CD8-positive, alpha-beta memory T cell (primary cell): ENCODE measurements at regions not wholly inside any gene's neighbourhood (a gene's known extent, or its start where the extent isn't known, plus 50 kb on each side); places are given as distances from the start of the nearest gene placed in this dataset.
A peak's percentile ranks its signal among the peaks of the same experiment; 100 is the strongest.

Source experiments
- CTCF ChIA-PET: fragments of 350-600 bp; sonication (Branson Sonifier 250); formaldehyde crosslinking; loops from one replicate; lab custom pipeline; 2021; ENCODE audit warnings: antibody characterized with exemption; lab: Charles Lee
- POLR2A ChIA-PET: fragments of 350-600 bp; sonication (Branson Sonifier 250); formaldehyde crosslinking; loops from one replicate; lab custom pipeline; 2021; ENCODE audit warnings: antibody characterized with exemption; lab: Charles Lee
- DNase-seq, 5 donors: peaks; one replicate each; pipeline versions ENCODE4 v3.0.0 to v3.0.0-alpha.2; 2020 to 2022; ENCODE audit warnings: mixed read lengths in 1 of 5
- H3K27ac ChIP-seq: one replicate; pipeline ENCODE4 v1.7.0; 2013; ENCODE audit warnings: low read depth, mild to moderate bottlenecking, low read length, moderate library complexity
- H3K27me3 ChIP-seq: 2 replicates; pipeline ENCODE4 v1.7.0; 2013; ENCODE audit warnings: low read length, mild to moderate bottlenecking; ENCODE audit not compliant: insufficient read depth, poor library complexity, severe bottlenecking
- H3K36me3 ChIP-seq: 2 replicates; pipeline ENCODE4 v1.7.0; 2013; ENCODE audit warnings: mild to moderate bottlenecking, low read length, moderate library complexity; ENCODE audit not compliant: insufficient read depth
- H3K4me1 ChIP-seq: 2 replicates; pipeline ENCODE4 v1.7.0; 2013; ENCODE audit warnings: mild to moderate bottlenecking, low read length, moderate library complexity; ENCODE audit not compliant: insufficient read depth
- H3K4me3 ChIP-seq: 2 replicates; pipeline ENCODE4 v1.7.0; 2013; ENCODE audit warnings: mild to moderate bottlenecking, low read length
- H3K9me3 ChIP-seq: 2 replicates; pipeline ENCODE4 v1.7.0; 2013; ENCODE audit warnings: mild to moderate bottlenecking, low read length
- H3K27ac Mint-ChIP-seq, 8 donors: one replicate each; pipeline ENCODE4 v1.8.0; 2020 to 2021; ENCODE audit warnings: mixed read lengths in 8 of 8, mild to moderate bottlenecking in 6 of 8, inconsistent platforms in 3 of 8, moderate library complexity in 3 of 8
- H3K27me3 Mint-ChIP-seq, 2 donors: one replicate each; pipeline ENCODE4 v1.8.0; 2020 to 2021; ENCODE audit warnings: mixed read lengths in 2 of 2, mild to moderate bottlenecking in 1 of 2, moderate library complexity in 1 of 2
- H3K36me3 Mint-ChIP-seq, 3 donors: one replicate each; pipeline ENCODE4 v1.8.0; 2020 to 2021; ENCODE audit warnings: mixed read lengths in 3 of 3, inconsistent platforms in 1 of 3, mild to moderate bottlenecking in 1 of 3
- H3K4me1 Mint-ChIP-seq, 3 donors: one replicate each; pipeline ENCODE4 v1.8.0; 2020 to 2021; ENCODE audit warnings: mixed read lengths in 3 of 3, inconsistent platforms in 1 of 3, mild to moderate bottlenecking in 1 of 3
- H3K4me3 Mint-ChIP-seq, 7 donors: one replicate each; pipeline ENCODE4 v1.8.0; 2020 to 2021; ENCODE audit warnings: mixed read lengths in 7 of 7, mild to moderate bottlenecking in 6 of 7, moderate library complexity in 4 of 7, inconsistent platforms in 2 of 7
- H3K9me3 Mint-ChIP-seq, 5 donors: one replicate each; pipeline ENCODE4 v1.8.0; 2020 to 2022; ENCODE audit warnings: mixed read lengths in 5 of 5, mild to moderate bottlenecking in 3 of 5, moderate library complexity in 2 of 5, inconsistent platforms in 1 of 5

DNA sequence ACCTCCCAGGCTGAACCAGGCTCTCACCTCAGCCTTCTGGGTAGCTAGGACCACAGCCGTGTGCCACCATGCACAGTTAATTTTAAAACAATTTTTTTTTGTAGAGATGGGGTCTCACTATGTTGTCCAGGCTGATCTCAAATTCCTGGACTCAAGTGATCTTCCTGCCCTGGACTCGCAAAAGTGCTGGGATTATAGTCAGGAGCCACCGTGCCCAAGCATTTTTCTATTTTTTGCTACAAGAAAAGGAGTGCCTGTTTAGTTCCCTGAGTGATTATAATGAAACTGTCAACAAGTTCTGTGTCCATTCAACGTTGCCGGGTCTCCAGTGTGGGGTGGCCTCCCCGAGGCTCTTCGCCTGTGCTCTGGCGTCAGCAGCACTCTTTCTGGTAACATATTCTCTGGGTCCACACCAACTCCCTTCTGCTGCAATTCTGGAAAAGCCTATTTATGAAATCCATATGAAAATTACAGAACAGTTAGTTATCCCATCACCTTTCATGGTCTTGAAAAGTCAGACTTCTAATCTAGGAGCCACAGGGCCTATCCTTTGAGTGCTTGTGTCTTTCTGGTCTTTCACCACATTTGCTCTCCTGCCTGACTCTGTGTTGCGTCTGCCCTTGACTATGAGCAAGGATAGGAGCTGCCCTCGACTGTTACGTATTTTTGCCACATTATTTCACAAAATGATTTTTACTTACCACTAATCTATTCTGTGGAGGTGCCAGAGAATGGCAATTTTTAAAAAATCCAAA is 172.7 kb downstream of the SOCS6 start:
- H3K36me3 Mint-ChIP-seq, result no peaks in the 10 kb centered on the region
- peaks cover 0 to 1% (median 0%) of the 10 kb centered on the region in 5 donors for H3K9me3 Mint-ChIP-seq
- H3K4me3 ChIP-seq, result no peak overlapping the region
- H3K36me3 ChIP-seq, result no peaks in the 10 kb centered on the region
- peaks cover 27 to 41% of the 10 kb centered on the region in 2 donors for H3K27me3 Mint-ChIP-seq
- H3K27me3 ChIP-seq, result no peaks in the 10 kb centered on the region
- no peak overlapping the region for H3K27ac ChIP-seq
- peak overlapping the region in 1 of 7 donors; percentile 11 for H3K4me3 Mint-ChIP-seq
- H3K9me3 ChIP-seq, result no peaks in the 10 kb centered on the region
- CTCF ChIA-PET, result no interaction called here
- peaks cover 3 to 9% (median 7%) of the 10 kb centered on the region in 3 donors for H3K4me1 Mint-ChIP-seq
- DNase-seq, result no peak
- H3K4me1 ChIP-seq, result no peaks in the 10 kb centered on the region
- peak overlapping the region in 1 of 8 donors; percentile 20 for H3K27ac Mint-ChIP-seq
- POLR2A ChIA-PET, result no interaction called here

DNA sequence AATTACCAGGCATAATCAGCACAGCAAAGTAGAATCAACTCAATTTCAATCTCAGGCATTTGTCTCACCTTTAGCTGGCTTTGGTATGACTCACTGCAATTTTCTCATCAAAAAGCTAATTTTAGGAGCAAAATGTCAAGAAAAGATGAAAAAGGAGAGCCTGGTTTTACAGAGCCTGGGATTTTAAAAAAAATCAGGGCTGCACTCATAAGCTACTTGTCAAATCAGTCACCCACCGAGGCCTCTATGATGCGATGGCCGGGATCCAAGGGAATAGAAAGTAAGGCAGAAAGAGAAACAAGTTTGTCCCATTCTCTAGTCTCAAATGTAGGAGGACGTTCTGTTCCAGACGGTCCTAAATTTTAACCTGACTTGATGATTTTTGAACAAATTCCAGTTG is 170.9 kb downstream of the SOCS6 start:
- CTCF ChIA-PET, result no interaction called here

DNA sequence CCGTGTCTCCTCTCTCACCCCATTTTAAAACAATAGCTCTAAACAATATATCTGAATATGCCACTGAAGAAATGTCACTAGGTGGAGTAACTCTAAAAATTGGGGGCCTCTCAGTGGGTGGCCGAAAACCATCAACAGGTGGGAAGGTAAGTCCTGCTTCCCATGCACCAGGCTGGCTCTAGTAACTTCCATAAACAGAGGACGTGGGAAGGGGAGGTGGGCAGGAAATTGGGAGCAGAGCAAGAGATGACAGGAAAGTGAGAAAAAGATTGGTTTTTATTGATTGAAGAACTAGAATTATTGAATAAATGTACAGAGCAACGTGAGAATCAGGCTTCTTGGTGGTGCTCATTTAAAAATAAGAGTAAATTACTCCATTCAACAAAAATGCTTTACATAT is 170.4 kb downstream of the SOCS6 start:
- no peaks in the 10 kb centered on the region for H3K27me3 ChIP-seq
- no peaks in the 10 kb centered on the region for H3K36me3 ChIP-seq
- no peak overlapping the region for H3K4me3 ChIP-seq
- no peaks in the 10 kb centered on the region for H3K9me3 ChIP-seq
- no peak overlapping the region for H3K27ac Mint-ChIP-seq
- no peaks in the 10 kb centered on the region for H3K36me3 Mint-ChIP-seq
- H3K4me1 ChIP-seq, result no peaks in the 10 kb centered on the region
- H3K4me1 Mint-ChIP-seq, result peaks cover 0 to 3% (median 1%) of the 10 kb centered on the region in 3 donors
- H3K9me3 Mint-ChIP-seq, result no peaks in the 10 kb centered on the region
- H3K27me3 Mint-ChIP-seq, result peaks cover 27 to 38% of the 10 kb centered on the region in 2 donors
- CTCF ChIA-PET, result no interaction called here
- no peak overlapping the region for H3K4me3 Mint-ChIP-seq
- POLR2A ChIA-PET, result no interaction called here
- H3K27ac ChIP-seq, result no peak overlapping the region
- DNase-seq, result no peak

More for the DNA sequence above, 170.9 kb downstream of the SOCS6 start:
- Histone ChIP-seq H3K36me3 (no peaks in the 10 kb centered on the region), H3K27ac (no peak overlapping the region), H3K4me3 (no peak overlapping the region), H3K4me1 (no peaks in the 10 kb centered on the region), H3K27me3 (no peaks in the 10 kb centered on the region), H3K9me3 (no peaks in the 10 kb centered on the region)
- POLR2A ChIA-PET, result no interaction called here
- Mint-ChIP-seq H3K36me3 (no peaks in the 10 kb centered on the region), H3K4me3 (no peak overlapping the region), H3K27ac (no peak overlapping the region), H3K9me3 (no peaks in the 10 kb centered on the region), H3K4me1 (peaks cover 2 to 8% (median 6%) of the 10 kb centered on the region in 3 donors), H3K27me3 (peaks cover 27 to 40% of the 10 kb centered on the region in 2 donors)
- DNase-seq, result no peak

DNA sequence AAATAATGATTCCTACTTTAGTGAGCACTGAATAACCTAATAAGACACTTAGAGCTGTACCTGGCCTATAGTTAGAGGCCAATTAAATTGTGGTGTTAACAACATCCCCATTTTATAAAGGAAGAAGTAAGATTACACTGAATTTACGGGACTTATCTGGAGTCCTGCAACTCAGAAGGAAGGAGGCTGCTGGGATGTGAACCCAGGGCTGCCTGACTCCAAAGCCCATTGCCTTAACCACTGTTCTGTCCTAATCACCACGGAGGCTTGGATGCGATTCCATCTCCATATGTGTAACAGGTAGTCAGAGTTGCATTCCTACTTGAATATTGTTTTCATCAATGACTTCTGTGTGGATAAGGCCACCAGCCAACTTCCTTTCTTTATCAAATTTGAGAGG is 168.9 kb downstream of the SOCS6 start:
- CTCF ChIA-PET, result no interaction called here
- Histone ChIP-seq H3K9me3 (no peaks in the 10 kb centered on the region), H3K36me3 (no peaks in the 10 kb centered on the region), H3K4me1 (no peaks in the 10 kb centered on the region), H3K4me3 (no peak overlapping the region), H3K27ac (no peak overlapping the region), H3K27me3 (no peaks in the 10 kb centered on the region)
- Mint-ChIP-seq H3K9me3 (no peaks in the 10 kb centered on the region), H3K36me3 (no peaks in the 10 kb centered on the region), H3K4me3 (no peak overlapping the region), H3K27ac (no peak overlapping the region), H3K4me1 (no peaks in the 10 kb centered on the region), H3K27me3 (peaks cover 15 to 28% of the 10 kb centered on the region in 2 donors)
- POLR2A ChIA-PET, result no interaction called here
- DNase-seq, result no peak

DNA sequence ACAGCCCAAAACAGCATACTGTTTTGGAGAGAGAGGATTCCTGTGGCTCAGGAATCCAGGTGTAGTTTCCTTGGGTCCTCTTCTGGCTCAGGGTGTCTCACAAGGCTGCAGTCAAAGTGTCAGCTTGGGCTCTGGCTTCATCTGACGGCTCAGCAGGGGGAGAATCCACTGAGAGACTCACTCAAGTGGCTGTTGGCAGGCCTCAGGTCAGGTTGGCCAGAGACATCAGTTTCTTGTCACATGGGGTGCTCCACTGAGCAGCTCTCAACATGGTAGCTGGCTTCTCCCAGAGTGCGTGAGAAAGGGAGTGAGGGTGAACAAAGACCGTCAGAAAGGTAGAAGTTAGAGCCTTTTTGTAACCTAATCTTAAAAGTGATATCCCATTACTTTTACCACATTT is 168.4 kb downstream of the SOCS6 start:
- ChIA-PET CTCF (no interaction called here), POLR2A (no interaction called here)
- DNase-seq, result no peak
- Mint-ChIP-seq H3K27ac (no peak overlapping the region), H3K4me1 (no peaks in the 10 kb centered on the region), H3K36me3 (no peaks in the 10 kb centered on the region), H3K9me3 (no peaks in the 10 kb centered on the region), H3K27me3 (peaks cover 15 to 24% of the 10 kb centered on the region in 2 donors), H3K4me3 (no peak overlapping the region)
- Histone ChIP-seq H3K27ac (no peak overlapping the region), H3K4me3 (no peak overlapping the region), H3K27me3 (no peaks in the 10 kb centered on the region), H3K36me3 (no peaks in the 10 kb centered on the region), H3K9me3 (no peaks in the 10 kb centered on the region), H3K4me1 (no peaks in the 10 kb centered on the region)

DNA sequence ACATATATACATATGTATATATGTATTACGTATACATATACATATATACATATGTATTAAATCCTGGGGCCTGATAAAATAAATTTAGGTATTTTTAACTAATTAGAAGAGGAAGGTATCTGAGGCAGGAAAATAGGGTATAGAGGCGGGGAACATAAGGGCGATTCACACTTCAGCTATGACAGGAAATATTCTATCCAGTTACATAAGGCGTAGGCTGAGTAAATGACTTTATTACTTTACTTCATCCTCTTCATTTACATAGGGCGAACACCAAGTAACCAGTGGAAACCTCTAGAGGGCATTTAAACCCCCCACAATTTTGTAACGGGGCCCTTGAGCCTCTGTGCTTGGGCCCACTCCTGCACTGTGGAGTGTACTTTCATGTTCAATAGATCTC is 167.5 kb downstream of the SOCS6 start:
- no peaks in the 10 kb centered on the region for H3K9me3 ChIP-seq
- H3K27me3 Mint-ChIP-seq, result peaks cover 7 to 19% of the 10 kb centered on the region in 2 donors
- no peak overlapping the region for H3K27ac ChIP-seq
- no peaks in the 10 kb centered on the region for H3K4me1 Mint-ChIP-seq
- no peaks in the 10 kb centered on the region for H3K4me1 ChIP-seq
- ChIA-PET CTCF (interaction anchor here (1.6 kb wide), 1 partner anchor 23 kb away, joined by 4 read pairs; no protein-coding TSS in a partner anchor), POLR2A (no interaction called here)
- no peaks in the 10 kb centered on the region for H3K9me3 Mint-ChIP-seq
- H3K36me3 Mint-ChIP-seq, result no peaks in the 10 kb centered on the region
- H3K27me3 ChIP-seq, result no peaks in the 10 kb centered on the region
- no peak overlapping the region for H3K4me3 ChIP-seq
- no peak for DNase-seq
- no peak overlapping the region for H3K27ac Mint-ChIP-seq
- no peaks in the 10 kb centered on the region for H3K36me3 ChIP-seq
- no peak overlapping the region for H3K4me3 Mint-ChIP-seq

DNA sequence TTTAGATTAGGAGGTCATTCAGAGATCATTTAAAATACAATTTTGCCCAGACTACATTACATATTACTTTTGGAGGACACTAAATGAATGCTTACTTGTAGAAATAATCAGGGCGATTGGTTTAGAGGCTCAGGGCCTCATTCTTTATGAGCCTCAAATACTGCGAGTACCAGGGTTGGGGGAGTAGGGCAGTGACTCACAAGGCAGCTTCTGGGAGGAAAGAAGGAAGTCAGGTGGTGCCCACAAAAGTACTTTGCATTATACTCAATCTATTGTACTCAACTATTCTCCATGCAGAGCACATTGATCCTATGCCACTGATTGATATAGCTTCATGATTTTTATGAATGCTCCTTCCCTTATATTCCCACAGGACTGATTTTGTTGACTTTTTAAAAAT is 166.9 kb downstream of the SOCS6 start:
- Histone ChIP-seq H3K27ac (no peak overlapping the region), H3K4me3 (no peak overlapping the region), H3K4me1 (no peaks in the 10 kb centered on the region), H3K9me3 (no peaks in the 10 kb centered on the region), H3K36me3 (no peaks in the 10 kb centered on the region), H3K27me3 (no peaks in the 10 kb centered on the region)
- ChIA-PET POLR2A (no interaction called here), CTCF (interaction anchor here (0.9 to 1.6 kb wide), 2 partner anchors 22 to 259 kb away, joined by 3 to 4 read pairs; no protein-coding TSS in a partner anchor)
- no peak for DNase-seq
- Mint-ChIP-seq H3K4me1 (no peaks in the 10 kb centered on the region), H3K9me3 (no peaks in the 10 kb centered on the region), H3K36me3 (no peaks in the 10 kb centered on the region), H3K27me3 (peaks cover 4 to 18% of the 10 kb centered on the region in 2 donors), H3K4me3 (no peak overlapping the region), H3K27ac (no peak overlapping the region)

DNA sequence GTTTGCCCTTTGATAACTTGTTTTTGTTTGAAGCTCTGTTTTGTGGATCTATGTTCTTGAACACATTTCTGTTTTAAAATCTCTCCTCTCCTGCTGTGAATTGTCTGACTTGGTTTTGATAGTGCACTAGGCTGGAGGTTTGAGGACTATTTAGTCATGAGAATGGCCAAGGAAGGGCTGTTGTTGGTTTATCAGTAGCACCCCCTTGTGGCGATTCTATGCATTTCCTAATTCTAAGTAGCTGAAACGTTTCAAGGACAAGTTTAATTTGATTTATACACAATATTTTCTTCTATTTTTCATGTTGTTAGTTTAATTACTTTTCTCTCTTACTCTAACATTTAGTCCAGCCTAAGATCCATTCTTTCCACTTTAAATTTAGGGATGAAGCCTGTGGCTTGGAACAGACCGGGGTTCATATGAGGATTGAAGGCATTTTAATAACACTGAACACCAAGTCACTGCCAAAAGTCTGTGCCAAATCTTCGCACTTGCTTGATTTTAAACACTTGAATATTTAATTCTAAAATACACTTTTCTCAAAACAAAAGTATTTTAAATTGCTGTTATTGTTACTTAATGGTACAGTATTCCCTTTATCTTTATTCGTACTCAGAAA is 166.0 kb downstream of the SOCS6 start:
- DNase-seq, result peak in 1 of 5 donors; percentile 20
- no peaks in the 10 kb centered on the region for H3K9me3 ChIP-seq
- no peaks in the 10 kb centered on the region for H3K27me3 ChIP-seq
- H3K27ac Mint-ChIP-seq, result no peak overlapping the region
- POLR2A ChIA-PET, result no interaction called here
- H3K4me3 Mint-ChIP-seq, result no peak overlapping the region
- no peaks in the 10 kb centered on the region for H3K9me3 Mint-ChIP-seq
- H3K27ac ChIP-seq, result no peak overlapping the region
- no peak overlapping the region for H3K4me3 ChIP-seq
- no peaks in the 10 kb centered on the region for H3K36me3 Mint-ChIP-seq
- CTCF ChIA-PET, result interaction anchor here (1.6 kb wide), 1 partner anchor 21 kb away, joined by 4 read pairs; no protein-coding TSS in a partner anchor
- peaks cover 4 to 13% of the 10 kb centered on the region in 2 donors for H3K27me3 Mint-ChIP-seq
- H3K4me1 ChIP-seq, result no peaks in the 10 kb centered on the region
- H3K4me1 Mint-ChIP-seq, result no peaks in the 10 kb centered on the region
- no peaks in the 10 kb centered on the region for H3K36me3 ChIP-seq
